Natural killer cell (primary cell): ENCODE measurements at regions not wholly inside any gene's neighbourhood (a gene's known extent, or its start where the extent isn't known, plus 50 kb on each side); places are given as distances from the start of the nearest gene placed in this dataset.

Experiments
- ATAC-seq, 3 donors: fragments of 150-1000 bp in 2 of 3; fragments of 200-7000 bp in 1 of 3; cut with Tn5 transposase; 1 replicate in 1 of 3; 2 replicates in 2 of 3; pipeline ENCODE4 v1.10.0; 2021; ENCODE audit warnings: mild to moderate bottlenecking in 2 of 3, moderate library complexity in 2 of 3
- DNase-seq, 2 donors: peaks; one replicate each; pipeline versions ENCODE4 v3.0.0 to v3.0.0-alpha.2; 2013 to 2021; ENCODE audit warnings: mixed read lengths in 1 of 2
- H3K27ac ChIP-seq: one replicate; pipeline ENCODE4 v1.5.1; 2013; ENCODE audit warnings: mild to moderate bottlenecking, low read length
- H3K27me3 ChIP-seq: one replicate; pipeline ENCODE4 v1.6.1; 2013; ENCODE audit warnings: low read length; ENCODE audit not compliant: control insufficient read depth, insufficient read depth
- H3K36me3 ChIP-seq: one replicate; pipeline ENCODE4 v1.6.1; 2013; ENCODE audit warnings: low read length; ENCODE audit not compliant: control insufficient read depth, insufficient read depth
- H3K4me1 ChIP-seq: one replicate; pipeline ENCODE4 v1.6.1; 2013; ENCODE audit warnings: low read length; ENCODE audit not compliant: control insufficient read depth, insufficient read depth
- H3K4me3 ChIP-seq: one replicate; pipeline ENCODE4 v1.5.1; 2013; ENCODE audit warnings: low read length
- H3K9me3 ChIP-seq: one replicate; pipeline ENCODE4 v1.6.1; 2013; ENCODE audit warnings: low read length; ENCODE audit not compliant: control insufficient read depth, insufficient read depth
- H3K27ac Mint-ChIP-seq, 2 donors: one replicate each; pipeline ENCODE4 v1.8.0; 2022; ENCODE audit warnings: mild to moderate bottlenecking in 2 of 2, mixed read lengths in 2 of 2, moderate library complexity in 1 of 2
- H3K27me3 Mint-ChIP-seq, 2 donors: one replicate each; pipeline ENCODE4 v1.8.0; 2022; ENCODE audit warnings: low read depth in 2 of 2, mixed read lengths in 2 of 2
- H3K36me3 Mint-ChIP-seq: one replicate; pipeline ENCODE4 v1.8.0; 2022; ENCODE audit warnings: mixed read lengths
- H3K4me1 Mint-ChIP-seq, 2 donors: one replicate each; pipeline ENCODE4 v1.8.0; 2022; ENCODE audit warnings: mixed read lengths in 2 of 2
- H3K4me3 Mint-ChIP-seq: one replicate; pipeline ENCODE4 v1.8.0; 2022; ENCODE audit warnings: mild to moderate bottlenecking, moderate library complexity, mixed read lengths
- H3K9me3 Mint-ChIP-seq, 2 donors: one replicate each; pipeline ENCODE4 v1.8.0; 2022; ENCODE audit warnings: mixed read lengths in 2 of 2
- CTCF ChIP-seq: fragments of 200-600 bp; IDR thresholded peaks from one replicate; pipeline ENCODE4 v1.8.0; 2022; ENCODE audit warnings: antibody characterized with exemption
- whole genome bisulfite sequencing: methylation state at CpG from one replicate; pipeline ENCODE4 v1.1.7; 2013; ENCODE audit warnings: missing lambda C conversion rate; ENCODE audit not compliant: insufficient coverage; 5-methylcytosine and 5-hydroxymethylcytosine counted together
- intact Hi-C: fragments of 100-400 bp; cut with micrococcal nuclease; formaldehyde crosslinking; loops from one replicate; pipeline ENCODE4 v1.14.2; 2022

- no peaks in the 10 kb centered on the region for H3K27me3 Mint-ChIP-seq
- no peaks in the 10 kb centered on the region for H3K9me3 ChIP-seq
- no peak for ATAC-seq
- no peak overlapping the region for H3K27ac ChIP-seq
- TF ChIP-seq CTCF: no peak
- intact Hi-C loops: no loop called here
- peaks cover 12 to 26% of the 10 kb centered on the region in 2 donors for H3K9me3 Mint-ChIP-seq
- 32% methylated on average over 1 of the region's 1 CpG for whole genome bisulfite sequencing
- no peak overlapping the region for H3K4me3 ChIP-seq
- no peaks in the 10 kb centered on the region for H3K4me1 ChIP-seq
- no peak for DNase-seq
- H3K4me3 Mint-ChIP-seq: no peak overlapping the region
- H3K4me1 Mint-ChIP-seq: no peaks in the 10 kb centered on the region
- no peaks in the 10 kb centered on the region for H3K27me3 ChIP-seq
- no peak overlapping the region for H3K27ac Mint-ChIP-seq
- no peaks in the 10 kb centered on the region for H3K36me3 ChIP-seq
- no peaks in the 10 kb centered on the region for H3K36me3 Mint-ChIP-seq
These were observed 489.2 kb upstream of the LRRN3 start for GRCh38 chr7:110601710-110602109.

DNA sequence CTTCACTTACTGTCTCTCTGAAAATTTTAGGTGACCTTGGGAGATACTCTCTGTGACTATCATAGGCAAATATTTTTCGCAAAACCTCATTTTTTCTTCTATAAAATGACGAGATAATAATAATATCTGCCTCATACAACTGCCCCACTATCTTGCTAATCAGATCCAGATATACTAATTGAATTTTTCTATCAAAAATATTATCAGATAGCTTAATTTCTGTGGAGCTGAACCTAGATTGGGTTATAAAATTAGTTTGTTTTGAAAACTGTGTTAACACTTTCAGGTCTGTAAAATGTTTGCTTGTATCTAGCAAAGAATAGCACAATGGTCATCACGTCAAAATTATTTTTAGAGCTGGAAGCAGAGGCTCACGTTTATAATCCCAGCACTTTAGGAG is 486.7 kb upstream of the LRRN3 start:
- 92% methylated on average over 4 of the region's 4 CpGs for WGBS
- no peaks in the 10 kb centered on the region for H3K36me3 Mint-ChIP-seq
- no peaks in the 10 kb centered on the region for H3K27me3 Mint-ChIP-seq
- H3K4me3 ChIP-seq: no peak overlapping the region
- H3K27me3 ChIP-seq: no peaks in the 10 kb centered on the region
- H3K9me3 ChIP-seq: peaks cover 3% of the 10 kb centered on the region
- H3K27ac Mint-ChIP-seq: no peak overlapping the region
- ATAC-seq: no peak
- H3K36me3 ChIP-seq: no peaks in the 10 kb centered on the region
- TF ChIP-seq CTCF: no peak
- no peak overlapping the region for H3K27ac ChIP-seq
- DNase-seq: no peak
- H3K9me3 Mint-ChIP-seq: peaks cover 10 to 23% of the 10 kb centered on the region in 2 donors
- H3K4me3 Mint-ChIP-seq: no peak overlapping the region
- intact Hi-C loops: no loop called here
- H3K4me1 ChIP-seq: no peaks in the 10 kb centered on the region
- H3K4me1 Mint-ChIP-seq: no peaks in the 10 kb centered on the region

- no peak for DNase-seq
- intact Hi-C loops: no loop called here
- Histone ChIP-seq H3K4me1 (no peaks in the 10 kb centered on the region), H3K9me3 (peaks cover 3% of the 10 kb centered on the region), H3K27me3 (no peaks in the 10 kb centered on the region), H3K4me3 (no peak overlapping the region), H3K27ac (no peak overlapping the region), H3K36me3 (no peaks in the 10 kb centered on the region)
- Mint-ChIP-seq H3K27ac (no peak overlapping the region), H3K4me3 (no peak overlapping the region), H3K4me1 (no peaks in the 10 kb centered on the region), H3K36me3 (no peaks in the 10 kb centered on the region), H3K27me3 (no peaks in the 10 kb centered on the region), H3K9me3 (peaks cover 9 to 17% of the 10 kb centered on the region in 2 donors)
- TF ChIP-seq CTCF: no peak
- ATAC-seq: no peak
These were observed 486.0 kb upstream of the LRRN3 start for GRCh38 chr7:110604885-110605284.

GRCh38 chr7:110607050-110607857 is 483.7 kb upstream of the LRRN3 start:
- Mint-ChIP-seq H3K27me3 (no peaks in the 10 kb centered on the region), H3K36me3 (no peaks in the 10 kb centered on the region), H3K4me1 (no peaks in the 10 kb centered on the region), H3K9me3 (peaks cover 11 to 19% of the 10 kb centered on the region in 2 donors), H3K27ac (no peak overlapping the region), H3K4me3 (no peak overlapping the region)
- ATAC-seq: no peak
- H3K4me3 ChIP-seq: no peak overlapping the region
- no peak for DNase-seq
- no peaks in the 10 kb centered on the region for H3K27me3 ChIP-seq
- H3K9me3 ChIP-seq: peaks cover 3% of the 10 kb centered on the region
- intact Hi-C loops: no loop called here
- no peak overlapping the region for H3K27ac ChIP-seq
- no peaks in the 10 kb centered on the region for H3K36me3 ChIP-seq
- 92% methylated on average over 4 of the region's 4 CpGs for WGBS
- no peak for TF ChIP-seq CTCF
- H3K4me1 ChIP-seq: no peaks in the 10 kb centered on the region
